ENCODE measurements at regions not wholly inside any gene's neighbourhood (a gene's known extent, or its start where the extent isn't known, plus 50 kb on each side); places are given as distances from the start of the nearest gene placed in this dataset.

GRCh38 chr3:106643684-106644161 is 733.5 kb upstream of the CCDC54 start:
- no peaks in the 10 kb centered on the region for H3K9me3 Mint-ChIP-seq
- H3K36me3 Mint-ChIP-seq (ENCODE audit: low read depth), result no peaks in the 10 kb centered on the region
- peaks cover 26% of the 10 kb centered on the region for H3K27me3 Mint-ChIP-seq
- no peak overlapping the region for H3K27ac Mint-ChIP-seq
- H3K4me1 Mint-ChIP-seq (ENCODE audit: low read depth), result no peaks in the 10 kb centered on the region
- no peak overlapping the region for H3K4me3 Mint-ChIP-seq

- H3K27me3 Mint-ChIP-seq, result no peaks in the 10 kb centered on the region
- H3K36me3 Mint-ChIP-seq (ENCODE audit: low read depth), result no peaks in the 10 kb centered on the region
- no peak overlapping the region for H3K27ac Mint-ChIP-seq
- H3K9me3 Mint-ChIP-seq, result peaks cover 4% of the 10 kb centered on the region
- no peak overlapping the region for H3K4me3 Mint-ChIP-seq
- no peaks in the 10 kb centered on the region for H3K4me1 Mint-ChIP-seq (ENCODE audit: low read depth)
Observed at GRCh38 chr3:106673926-106674569, 703.2 kb upstream of the CCDC54 start.

DNA sequence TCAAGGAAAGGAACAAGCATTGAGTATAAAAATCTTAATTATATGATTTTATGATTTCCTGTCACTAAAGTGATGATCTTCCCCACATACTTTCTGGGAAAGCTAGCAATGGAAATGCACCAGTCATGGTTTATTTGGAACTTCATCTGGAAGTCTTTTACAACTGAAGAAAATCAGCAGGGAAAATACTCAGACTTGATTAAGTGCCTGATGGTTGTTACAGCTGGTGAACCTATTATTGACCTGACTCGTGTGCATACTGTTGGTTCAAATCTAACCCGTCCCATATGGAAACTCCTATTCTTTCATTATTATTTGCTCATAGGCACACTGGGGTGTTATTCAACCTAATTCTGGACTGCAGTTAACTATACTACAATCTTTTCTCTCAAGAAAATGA is 701.8 kb upstream of the CCDC54 start:
- H3K9me3 Mint-ChIP-seq, result peaks cover 4% of the 10 kb centered on the region
- H3K27me3 Mint-ChIP-seq, result peaks cover 4% of the 10 kb centered on the region
- no peaks in the 10 kb centered on the region for H3K4me1 Mint-ChIP-seq (ENCODE audit: low read depth)
- H3K27ac Mint-ChIP-seq, result no peak overlapping the region
- no peaks in the 10 kb centered on the region for H3K36me3 Mint-ChIP-seq (ENCODE audit: low read depth)
- no peak overlapping the region for H3K4me3 Mint-ChIP-seq

- peaks cover 14% of the 10 kb centered on the region for H3K27me3 Mint-ChIP-seq
- no peak overlapping the region for H3K4me3 Mint-ChIP-seq
- no peaks in the 10 kb centered on the region for H3K36me3 Mint-ChIP-seq (ENCODE audit: low read depth)
- no peaks in the 10 kb centered on the region for H3K4me1 Mint-ChIP-seq (ENCODE audit: low read depth)
- no peak overlapping the region for H3K27ac Mint-ChIP-seq
- peaks cover 4% of the 10 kb centered on the region for H3K9me3 Mint-ChIP-seq
Observed at GRCh38 chr3:106678657-106679390, 698.4 kb upstream of the CCDC54 start.

GRCh38 chr3:106683953-106684620 is 693.2 kb upstream of the CCDC54 start:
- Mint-ChIP-seq H3K9me3 (no peaks in the 10 kb centered on the region), H3K4me3 (no peak overlapping the region), H3K27ac (no peak overlapping the region), H3K36me3 (ENCODE audit: low read depth) (no peaks in the 10 kb centered on the region), H3K4me1 (ENCODE audit: low read depth) (no peaks in the 10 kb centered on the region), H3K27me3 (peaks cover 14% of the 10 kb centered on the region)

GRCh38 chr3:106685745-106686144 is 691.5 kb upstream of the CCDC54 start:
- Mint-ChIP-seq H3K27ac (no peak overlapping the region), H3K27me3 (peaks cover 7% of the 10 kb centered on the region), H3K9me3 (no peaks in the 10 kb centered on the region), H3K36me3 (ENCODE audit: low read depth) (no peaks in the 10 kb centered on the region), H3K4me1 (ENCODE audit: low read depth) (no peaks in the 10 kb centered on the region), H3K4me3 (no peak overlapping the region)

GRCh38 chr3:106687905-106688304 is 689.3 kb upstream of the CCDC54 start:
- Mint-ChIP-seq H3K27me3 (peaks cover 3% of the 10 kb centered on the region), H3K36me3 (ENCODE audit: low read depth) (no peaks in the 10 kb centered on the region), H3K9me3 (no peaks in the 10 kb centered on the region), H3K27ac (no peak overlapping the region), H3K4me1 (ENCODE audit: low read depth) (no peaks in the 10 kb centered on the region), H3K4me3 (no peak overlapping the region)

GRCh38 chr3:106688464-106688863 is 688.8 kb upstream of the CCDC54 start:
- Mint-ChIP-seq H3K9me3 (no peaks in the 10 kb centered on the region), H3K27me3 (no peaks in the 10 kb centered on the region), H3K36me3 (ENCODE audit: low read depth) (no peaks in the 10 kb centered on the region), H3K4me1 (ENCODE audit: low read depth) (no peaks in the 10 kb centered on the region), H3K4me3 (no peak overlapping the region), H3K27ac (no peak overlapping the region)

GRCh38 chr3:106691476-106691875 is 685.8 kb upstream of the CCDC54 start:
- H3K36me3 Mint-ChIP-seq (ENCODE audit: low read depth), result no peaks in the 10 kb centered on the region
- H3K4me3 Mint-ChIP-seq, result no peak overlapping the region
- no peaks in the 10 kb centered on the region for H3K4me1 Mint-ChIP-seq (ENCODE audit: low read depth)
- no peak overlapping the region for H3K27ac Mint-ChIP-seq
- H3K9me3 Mint-ChIP-seq, result no peaks in the 10 kb centered on the region
- H3K27me3 Mint-ChIP-seq, result no peaks in the 10 kb centered on the region

DNA sequence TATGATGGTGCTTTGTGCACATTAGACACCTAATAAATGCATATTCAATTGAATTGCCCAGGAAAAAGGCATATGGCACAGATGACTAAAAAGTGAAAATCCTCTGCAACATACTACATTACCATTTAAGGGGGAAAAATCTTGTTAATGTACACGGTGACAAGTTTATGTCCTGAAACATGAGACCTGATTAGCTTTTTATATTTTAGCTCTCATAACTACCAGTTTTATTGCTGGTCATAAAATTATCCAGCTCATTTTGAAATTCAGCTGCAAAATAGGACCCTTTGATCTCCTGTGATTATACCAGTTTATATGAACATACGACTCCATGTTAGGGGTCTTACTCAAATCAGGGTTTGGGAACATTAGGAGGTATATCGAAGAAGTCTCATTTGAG is 684.6 kb upstream of the CCDC54 start:
- H3K4me1 Mint-ChIP-seq (ENCODE audit: low read depth), result no peaks in the 10 kb centered on the region
- H3K27ac Mint-ChIP-seq, result no peak overlapping the region
- H3K36me3 Mint-ChIP-seq (ENCODE audit: low read depth), result no peaks in the 10 kb centered on the region
- H3K9me3 Mint-ChIP-seq, result no peaks in the 10 kb centered on the region
- H3K4me3 Mint-ChIP-seq, result no peak overlapping the region
- H3K27me3 Mint-ChIP-seq, result no peaks in the 10 kb centered on the region

DNA sequence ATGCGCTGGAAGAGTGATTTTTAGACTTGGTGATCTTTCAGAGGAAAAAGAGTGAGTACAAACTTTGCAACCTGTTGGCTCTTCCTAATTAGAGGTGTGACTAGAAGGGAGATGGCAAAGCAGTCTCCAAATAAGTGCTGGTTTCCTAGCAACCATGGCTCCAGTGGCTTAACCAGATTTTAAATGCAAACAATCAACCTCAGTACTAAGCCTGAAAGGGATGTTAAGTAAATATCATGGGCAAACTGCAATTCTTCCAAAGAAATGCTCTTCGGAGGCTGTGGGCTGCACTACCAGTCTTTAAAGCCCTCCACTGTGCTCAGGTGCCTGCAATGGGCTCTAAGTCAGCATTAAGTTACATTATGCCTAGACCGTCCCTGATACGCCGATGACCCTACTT is 678.1 kb upstream of the CCDC54 start:
- H3K9me3 Mint-ChIP-seq, result no peaks in the 10 kb centered on the region
- H3K27me3 Mint-ChIP-seq, result peaks cover 8% of the 10 kb centered on the region
- no peak overlapping the region for H3K4me3 Mint-ChIP-seq
- no peaks in the 10 kb centered on the region for H3K36me3 Mint-ChIP-seq (ENCODE audit: low read depth)
- no peak overlapping the region for H3K27ac Mint-ChIP-seq
- no peaks in the 10 kb centered on the region for H3K4me1 Mint-ChIP-seq (ENCODE audit: low read depth)

DNA sequence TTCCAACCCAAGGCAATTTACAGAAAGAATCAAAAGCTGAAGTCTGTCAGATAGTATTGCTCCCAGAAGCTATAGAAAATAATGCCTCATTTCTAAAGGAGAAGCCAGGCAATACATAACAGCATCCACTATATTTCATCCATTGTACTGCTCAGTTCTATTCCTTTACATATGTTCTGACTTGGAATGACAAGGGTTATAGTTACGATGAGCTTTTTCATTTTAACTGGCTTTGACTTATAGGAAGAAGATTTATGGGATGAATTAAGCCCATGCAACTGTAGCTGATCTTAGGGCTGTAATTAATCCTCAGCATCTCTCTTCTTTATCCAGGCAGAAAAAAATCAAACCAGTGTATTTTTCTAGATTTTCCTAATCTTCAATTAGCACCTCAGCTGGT is 676.3 kb upstream of the CCDC54 start:
- Mint-ChIP-seq H3K4me3 (no peak overlapping the region), H3K9me3 (no peaks in the 10 kb centered on the region), H3K36me3 (ENCODE audit: low read depth) (no peaks in the 10 kb centered on the region), H3K27ac (no peak overlapping the region), H3K4me1 (ENCODE audit: low read depth) (no peaks in the 10 kb centered on the region), H3K27me3 (peaks cover 8% of the 10 kb centered on the region)

- Mint-ChIP-seq H3K36me3 (ENCODE audit: low read depth) (no peaks in the 10 kb centered on the region), H3K4me1 (ENCODE audit: low read depth) (no peaks in the 10 kb centered on the region), H3K4me3 (no peak overlapping the region), H3K9me3 (no peaks in the 10 kb centered on the region), H3K27ac (no peak overlapping the region), H3K27me3 (peaks cover 8% of the 10 kb centered on the region)
Observed at GRCh38 chr3:106703524-106703923, 673.7 kb upstream of the CCDC54 start.

- Mint-ChIP-seq H3K9me3 (no peaks in the 10 kb centered on the region), H3K4me1 (ENCODE audit: low read depth) (no peaks in the 10 kb centered on the region), H3K27me3 (peaks cover 3% of the 10 kb centered on the region), H3K27ac (no peak overlapping the region), H3K4me3 (no peak overlapping the region), H3K36me3 (ENCODE audit: low read depth) (no peaks in the 10 kb centered on the region)
Observed at GRCh38 chr3:106707347-106707746, 669.9 kb upstream of the CCDC54 start.

DNA sequence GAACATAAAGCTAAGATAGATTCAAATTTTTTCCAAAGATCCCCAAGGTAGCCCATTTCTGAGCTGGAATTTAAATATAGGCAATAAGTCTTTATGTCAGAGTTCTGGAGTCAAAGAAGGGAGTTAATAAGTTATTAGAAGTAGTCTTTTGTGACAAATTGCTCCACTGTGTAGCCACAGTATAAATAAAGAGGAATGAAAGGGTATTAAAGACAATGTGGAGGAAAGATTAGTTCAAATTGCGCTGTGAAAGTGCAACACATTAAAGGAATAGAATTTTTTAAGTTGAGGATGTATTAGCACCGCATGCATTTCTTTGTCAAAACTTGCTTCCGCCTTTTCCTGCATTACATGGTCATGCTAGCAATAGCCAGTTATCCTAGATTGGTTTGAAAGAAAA is 666.6 kb upstream of the CCDC54 start:
- Mint-ChIP-seq H3K4me3 (no peak overlapping the region), H3K27me3 (peaks cover 3% of the 10 kb centered on the region), H3K36me3 (ENCODE audit: low read depth) (no peaks in the 10 kb centered on the region), H3K4me1 (ENCODE audit: low read depth) (no peaks in the 10 kb centered on the region), H3K27ac (no peak overlapping the region), H3K9me3 (no peaks in the 10 kb centered on the region)
